Right lobe of liver (tissue), 6 donors: ENCODE measurements at regions not wholly inside any gene's neighbourhood (a gene's known extent, or its start where the extent isn't known, plus 50 kb on each side); places are given as distances from the start of the nearest gene placed in this dataset.

Source experiments
- ATAC-seq, 4 donors: fragments of 200-7000 bp; cut with Tn5 transposase; one replicate each; pipeline ENCODE4 v1.9.1; 2020; ENCODE audit warnings: mild to moderate bottlenecking in 4 of 4, moderate library complexity in 4 of 4
- DNase-seq, 3 donors: peaks; one replicate each; pipeline ENCODE4 v3.0.0-alpha.2; 2020
- H3K27ac ChIP-seq, 3 donors: fragments of 200-600 bp; one replicate each; pipeline ENCODE4 v1.8.0; 2022
- H3K27me3 ChIP-seq, 2 donors: fragments of 200-600 bp; one replicate each; pipeline ENCODE4 v1.8.0; 2022
- H3K36me3 ChIP-seq, 4 donors: fragments of 200-600 bp; sonication (generic) in 1 of 4; one replicate each; pipeline versions ENCODE4 v1.5.1 to v1.8.0; 2017 to 2022; ENCODE audit warnings: control low read depth in 1 of 4
- H3K4me1 ChIP-seq, 4 donors: fragments of 200-600 bp; sonication (generic) in 1 of 4; one replicate each; pipeline versions ENCODE4 v1.5.1 to v1.8.0; 2017 to 2022; ENCODE audit warnings: control low read depth in 1 of 4
- H3K4me3 ChIP-seq, 3 donors: fragments of 200-600 bp; one replicate each; pipeline ENCODE4 v1.8.0; 2022
- H3K9me3 ChIP-seq, 4 donors: fragments of 200-600 bp; sonication (generic) in 1 of 4; one replicate each; pipeline versions ENCODE4 v1.5.1 to v1.8.0; 2017 to 2022; ENCODE audit warnings: control low read depth in 1 of 4
- POLR2A ChIP-seq: fragments of 450-650 bp; IDR thresholded peaks from one replicate; pipeline ENCODE4 v1.6.1; 2017; ENCODE audit warnings: antibody characterized with exemption, mild to moderate bottlenecking
- WGBS: methylation state at CpG from one replicate; pipeline ENCODE4 v1.1.6; 2018; ENCODE audit warnings: low coverage, low lambda C conversion rate; ENCODE audit not compliant: insufficient coverage; ENCODE audit errors: missing lambda C conversion rate; 5-methylcytosine and 5-hydroxymethylcytosine counted together
- intact Hi-C, 2 donors: fragments of 100-400 bp; cut with DNase I; formaldehyde crosslinking; loops; one replicate each; pipeline versions ENCODE4 v1.11.2 to v1.14.1; 2022
- TF ChIP-seq, protein P1 (sequence below), 4 donors: fragments of 200-600 bp in 3 of 4; fragments of 450-650 bp in 1 of 4; IDR thresholded peaks; one replicate each; pipeline versions ENCODE4 v1.5.1 to v1.8.0; 2016 to 2022; ENCODE audit warnings: antibody characterized with exemption in 4 of 4, mild to moderate bottlenecking in 2 of 4
- donor health status: DM: no; HTN: yes; CAD: no.
- donor health status: DM: no; HTN: no; CAD: no.
- donor health status: DM: no; HTN: no; CAD: no.
- donor health status: DM: no; HTN: yes; CAD: no.
- donor health status: DM: no; HTN: yes; CAD: no.

- intact Hi-C loops = no loop called here
- DNase-seq (no peak), ATAC-seq (peak in 1 of 4 donors; percentile 14)
- Histone ChIP-seq H3K27me3 (no peaks in the 10 kb centered on the region), H3K4me3 (no peak overlapping the region), H3K4me1 (no peaks in the 10 kb centered on the region), H3K9me3 (no peaks in the 10 kb centered on the region), H3K27ac (no peak overlapping the region), H3K36me3 (no peaks in the 10 kb centered on the region)
- TF ChIP-seq, protein P1, sequence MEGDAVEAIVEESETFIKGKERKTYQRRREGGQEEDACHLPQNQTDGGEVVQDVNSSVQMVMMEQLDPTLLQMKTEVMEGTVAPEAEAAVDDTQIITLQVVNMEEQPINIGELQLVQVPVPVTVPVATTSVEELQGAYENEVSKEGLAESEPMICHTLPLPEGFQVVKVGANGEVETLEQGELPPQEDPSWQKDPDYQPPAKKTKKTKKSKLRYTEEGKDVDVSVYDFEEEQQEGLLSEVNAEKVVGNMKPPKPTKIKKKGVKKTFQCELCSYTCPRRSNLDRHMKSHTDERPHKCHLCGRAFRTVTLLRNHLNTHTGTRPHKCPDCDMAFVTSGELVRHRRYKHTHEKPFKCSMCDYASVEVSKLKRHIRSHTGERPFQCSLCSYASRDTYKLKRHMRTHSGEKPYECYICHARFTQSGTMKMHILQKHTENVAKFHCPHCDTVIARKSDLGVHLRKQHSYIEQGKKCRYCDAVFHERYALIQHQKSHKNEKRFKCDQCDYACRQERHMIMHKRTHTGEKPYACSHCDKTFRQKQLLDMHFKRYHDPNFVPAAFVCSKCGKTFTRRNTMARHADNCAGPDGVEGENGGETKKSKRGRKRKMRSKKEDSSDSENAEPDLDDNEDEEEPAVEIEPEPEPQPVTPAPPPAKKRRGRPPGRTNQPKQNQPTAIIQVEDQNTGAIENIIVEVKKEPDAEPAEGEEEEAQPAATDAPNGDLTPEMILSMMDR (IDR thresholded peaks at IDR 0.05) = no peak
- no peak for TF ChIP-seq POLR2A
- 65% methylated on average over 11 of the region's 11 CpGs for WGBS
Measured at GRCh38 chr18:59760619-59761600, 63.7 kb upstream of the CCBE1 start.

- DNase-seq (no peak), ATAC-seq (no peak)
- TF ChIP-seq, protein P1 (IDR thresholded peaks at IDR 0.05) = no peak
- TF ChIP-seq POLR2A = no peak
- no peaks in the 10 kb centered on the region for H3K9me3 ChIP-seq
- H3K27me3 ChIP-seq = no peaks in the 10 kb centered on the region
- intact Hi-C loops = no loop called here
- no peak overlapping the region for H3K27ac ChIP-seq
- H3K36me3 ChIP-seq = no peaks in the 10 kb centered on the region
- no peaks in the 10 kb centered on the region for H3K4me1 ChIP-seq
- H3K4me3 ChIP-seq = no peak overlapping the region
- WGBS = 89% methylated on average over 4 of the region's 4 CpGs
Measured at GRCh38 chr18:59760212-59760611, 63.0 kb upstream of the CCBE1 start.

GRCh38 chr18:59758837-59759236 is 61.6 kb upstream of the CCBE1 start:
- no peaks in the 10 kb centered on the region for H3K9me3 ChIP-seq
- DNase-seq = no peak
- WGBS = 36% methylated on average over 3 of the region's 3 CpGs
- H3K4me3 ChIP-seq = no peak overlapping the region
- TF ChIP-seq, protein P1 (IDR thresholded peaks at IDR 0.05) = no peak
- TF ChIP-seq POLR2A = no peak
- no peak overlapping the region for H3K27ac ChIP-seq
- no peaks in the 10 kb centered on the region for H3K4me1 ChIP-seq
- no peak for ATAC-seq
- H3K27me3 ChIP-seq = no peaks in the 10 kb centered on the region
- no peaks in the 10 kb centered on the region for H3K36me3 ChIP-seq
- intact Hi-C loops = no loop called here

GRCh38 chr18:59758106-59758505 is 60.9 kb upstream of the CCBE1 start:
- Histone ChIP-seq H3K9me3 (no peaks in the 10 kb centered on the region), H3K27ac (no peak overlapping the region), H3K4me3 (no peak overlapping the region), H3K4me1 (no peaks in the 10 kb centered on the region), H3K36me3 (no peaks in the 10 kb centered on the region), H3K27me3 (no peaks in the 10 kb centered on the region)
- ATAC-seq (no peak), DNase-seq (no peak)
- intact Hi-C loops = no loop called here
- TF ChIP-seq, protein P1 (IDR thresholded peaks at IDR 0.05) = no peak
- TF ChIP-seq POLR2A = no peak
- 19% methylated on average over 2 of the region's 2 CpGs for whole genome bisulfite sequencing
